Calu3 (cell line): ENCODE measurements at regions not wholly inside any gene's neighbourhood (a gene's known extent, or its start where the extent isn't known, plus 50 kb on each side); places are given as distances from the start of the nearest gene placed in this dataset.
"Not testable (repeated sequence)": the region's sequence is repeated elsewhere in the genome, so short reads cannot be mapped to it uniquely, and the experiment has no call there.

ENCODE experiments used
- BruUV-seq: library from RNA; stranded (reverse); fragments of 400-500 nt; replicated peaks from 2 replicates; lab custom pipeline; 2021; lab: Mats Ljungman, UMichigan
- CTCF ChIA-PET: fragments of 300-600 bp; sonication (Branson Sonifier 250); formaldehyde crosslinking; loops from one replicate; lab custom pipeline; 2022; ENCODE audit warnings: antibody characterized with exemption; lab: Charles Lee
- DNase-seq: peaks from one replicate; pipeline ENCODE4 v3.0.0; 2022
- H3K27ac Mint-ChIP-seq: one replicate; pipeline ENCODE4 v1.8.0; 2022; ENCODE audit warnings: mixed read lengths; ENCODE audit not compliant: unreplicated experiment
- H3K27me3 Mint-ChIP-seq: one replicate; pipeline ENCODE4 v1.8.0; 2022; ENCODE audit warnings: mixed read lengths; ENCODE audit not compliant: unreplicated experiment
- H3K36me3 Mint-ChIP-seq: one replicate; pipeline ENCODE4 v1.8.0; 2022; ENCODE audit warnings: mild to moderate bottlenecking, moderate library complexity, mixed read lengths; ENCODE audit not compliant: insufficient read depth, unreplicated experiment
- H3K4me1 Mint-ChIP-seq: one replicate; pipeline ENCODE4 v1.8.0; 2022; ENCODE audit warnings: mild to moderate bottlenecking, low read depth, mixed read lengths; ENCODE audit not compliant: unreplicated experiment
- H3K4me3 Mint-ChIP-seq: one replicate; pipeline ENCODE4 v1.8.0; 2022; ENCODE audit warnings: mild to moderate bottlenecking, low read depth, moderate library complexity, mixed read lengths; ENCODE audit not compliant: unreplicated experiment
- H3K9me3 Mint-ChIP-seq: one replicate; pipeline ENCODE4 v1.8.0; 2022; ENCODE audit warnings: low read depth, mixed read lengths; ENCODE audit not compliant: unreplicated experiment
- intact Hi-C: fragments of 100-400 bp; cut with micrococcal nuclease; formaldehyde crosslinking; loops from one replicate; pipeline ENCODE4 v1.10.0; 2022; ENCODE audit not compliant: unreplicated experiment
- TF ChIP-seq, protein P1 (sequence below): fragments of 200-600 bp; IDR thresholded peaks from one replicate; pipeline ENCODE4 v1.8.0; 2022; ENCODE audit warnings: antibody characterized with exemption; ENCODE audit not compliant: unreplicated experiment

DNA sequence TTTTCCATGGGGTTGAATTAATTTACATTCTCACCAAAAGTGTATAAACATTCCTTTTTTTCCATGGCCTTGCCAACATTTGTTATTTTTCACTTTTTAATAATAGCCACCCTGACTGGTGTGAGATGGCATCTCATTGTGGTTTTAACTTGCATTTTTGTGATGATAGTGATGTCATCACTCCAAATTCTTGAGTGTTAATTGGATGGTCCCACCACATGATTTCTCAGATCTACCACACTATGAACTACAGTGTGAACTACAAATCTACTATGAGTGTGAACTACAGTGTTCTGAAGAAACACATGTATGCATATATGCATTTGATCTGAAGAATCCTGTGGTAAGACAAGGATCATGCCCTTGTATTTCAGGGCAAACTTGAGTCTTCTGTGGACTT is 340.1 kb downstream of the ABCC12 start:
- CTCF ChIA-PET, result no interaction called here
- H3K36me3 Mint-ChIP-seq, result no peaks in the 10 kb centered on the region
- DNase-seq, result no peak
- H3K9me3 Mint-ChIP-seq, result peaks cover 7% of the 10 kb centered on the region
- no peaks in the 10 kb centered on the region for H3K4me1 Mint-ChIP-seq
- TF ChIP-seq, protein P1, sequence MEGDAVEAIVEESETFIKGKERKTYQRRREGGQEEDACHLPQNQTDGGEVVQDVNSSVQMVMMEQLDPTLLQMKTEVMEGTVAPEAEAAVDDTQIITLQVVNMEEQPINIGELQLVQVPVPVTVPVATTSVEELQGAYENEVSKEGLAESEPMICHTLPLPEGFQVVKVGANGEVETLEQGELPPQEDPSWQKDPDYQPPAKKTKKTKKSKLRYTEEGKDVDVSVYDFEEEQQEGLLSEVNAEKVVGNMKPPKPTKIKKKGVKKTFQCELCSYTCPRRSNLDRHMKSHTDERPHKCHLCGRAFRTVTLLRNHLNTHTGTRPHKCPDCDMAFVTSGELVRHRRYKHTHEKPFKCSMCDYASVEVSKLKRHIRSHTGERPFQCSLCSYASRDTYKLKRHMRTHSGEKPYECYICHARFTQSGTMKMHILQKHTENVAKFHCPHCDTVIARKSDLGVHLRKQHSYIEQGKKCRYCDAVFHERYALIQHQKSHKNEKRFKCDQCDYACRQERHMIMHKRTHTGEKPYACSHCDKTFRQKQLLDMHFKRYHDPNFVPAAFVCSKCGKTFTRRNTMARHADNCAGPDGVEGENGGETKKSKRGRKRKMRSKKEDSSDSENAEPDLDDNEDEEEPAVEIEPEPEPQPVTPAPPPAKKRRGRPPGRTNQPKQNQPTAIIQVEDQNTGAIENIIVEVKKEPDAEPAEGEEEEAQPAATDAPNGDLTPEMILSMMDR, result no peak
- H3K27ac Mint-ChIP-seq, result no peak overlapping the region
- no peaks in the 10 kb centered on the region for H3K27me3 Mint-ChIP-seq
- BruUV-seq, result no TSS peak
- intact Hi-C loops, result no loop called here
- no peak overlapping the region for H3K4me3 Mint-ChIP-seq

DNA sequence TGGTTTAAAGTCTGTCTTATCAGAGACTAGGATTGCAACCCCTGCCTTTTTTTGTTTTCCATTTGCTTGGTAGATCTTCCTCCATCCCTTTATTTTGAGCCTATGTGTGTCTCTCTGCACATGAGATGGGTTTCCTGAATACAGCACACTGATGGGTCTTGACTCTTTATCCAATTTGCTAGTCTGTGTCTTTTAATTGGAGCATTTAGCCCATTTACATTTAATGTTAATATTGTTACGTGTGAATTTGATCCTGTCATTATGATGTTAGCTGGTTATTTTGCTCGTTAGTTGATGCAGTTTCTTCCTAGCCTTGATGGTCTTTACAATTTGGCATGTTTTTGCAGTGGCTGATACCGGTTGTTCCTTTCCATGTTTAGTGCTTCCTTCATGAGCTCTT is 344.0 kb downstream of the ABCC12 start:
- H3K27ac Mint-ChIP-seq, CTCF ChIA-PET, intact Hi-C loops, H3K4me1 Mint-ChIP-seq, H3K36me3 Mint-ChIP-seq, DNase-seq, H3K9me3 Mint-ChIP-seq, BruUV-seq, H3K27me3 Mint-ChIP-seq, H3K4me3 Mint-ChIP-seq: not testable (repeated sequence)

DNA sequence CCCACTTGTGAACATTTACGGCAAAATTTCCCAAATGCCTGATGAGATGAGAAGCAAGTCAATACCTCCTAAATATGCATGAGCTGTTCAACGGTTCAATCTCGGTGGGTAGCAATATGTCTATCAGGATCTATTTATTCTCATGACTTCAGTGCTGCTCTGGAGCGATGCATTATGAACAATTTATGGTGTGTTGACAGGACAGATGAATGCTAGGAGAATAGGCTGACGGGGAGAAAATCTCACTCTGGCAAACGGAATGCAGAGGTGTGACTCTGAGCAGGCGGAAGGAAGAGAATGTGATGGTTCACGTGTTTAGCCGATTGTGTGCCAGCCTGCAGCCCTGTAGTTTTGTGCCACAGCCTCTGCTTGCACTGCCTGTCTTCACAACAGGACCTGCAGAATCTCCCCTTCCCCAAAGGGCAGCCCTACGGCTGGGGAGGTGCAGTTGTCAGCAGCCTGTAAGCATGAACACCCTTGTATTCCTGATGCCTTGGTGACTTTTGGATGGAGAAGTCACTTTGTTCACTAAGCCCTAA is 345.2 kb downstream of the PHKB start:
- no TSS peak for BruUV-seq
- CTCF ChIA-PET, result no interaction called here
- TF ChIP-seq, protein P1, result no peak
- Mint-ChIP-seq H3K36me3 (no peaks in the 10 kb centered on the region), H3K9me3 (no peaks in the 10 kb centered on the region), H3K4me1 (no peaks in the 10 kb centered on the region), H3K4me3 (no peak overlapping the region), H3K27me3 (peaks cover 11% of the 10 kb centered on the region), H3K27ac (no peak overlapping the region)
- intact Hi-C loops, result no loop called here
- DNase-seq, result no peak

DNA sequence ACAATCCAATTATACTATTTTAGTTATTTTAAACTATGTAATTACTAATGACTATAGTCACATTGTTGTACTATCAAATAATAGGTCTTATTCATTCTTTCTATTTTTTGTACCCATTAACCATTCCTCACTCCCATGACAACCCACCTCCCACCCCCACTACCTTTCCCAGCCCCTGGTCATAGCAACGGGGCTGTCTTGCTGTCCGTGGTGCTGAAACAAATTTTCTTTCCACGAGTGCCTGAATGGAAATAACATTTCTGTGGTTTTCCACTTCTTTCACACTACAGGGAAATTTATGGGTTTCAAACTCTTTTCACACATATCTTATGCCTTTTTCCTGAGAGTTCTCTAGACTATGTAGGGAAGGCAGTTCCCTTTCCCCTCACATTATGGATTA is 326.6 kb downstream of the PHKB start:
- H3K36me3 Mint-ChIP-seq, result no peaks in the 10 kb centered on the region
- no TSS peak for BruUV-seq
- no peaks in the 10 kb centered on the region for H3K4me1 Mint-ChIP-seq
- CTCF ChIA-PET, result no interaction called here
- no peak overlapping the region for H3K27ac Mint-ChIP-seq
- H3K9me3 Mint-ChIP-seq, result peaks cover 11% of the 10 kb centered on the region
- H3K4me3 Mint-ChIP-seq, result no peak overlapping the region
- peaks cover 44% of the 10 kb centered on the region for H3K27me3 Mint-ChIP-seq
- TF ChIP-seq, protein P1, result no peak
- intact Hi-C loops, result no loop called here
- no peak for DNase-seq

DNA sequence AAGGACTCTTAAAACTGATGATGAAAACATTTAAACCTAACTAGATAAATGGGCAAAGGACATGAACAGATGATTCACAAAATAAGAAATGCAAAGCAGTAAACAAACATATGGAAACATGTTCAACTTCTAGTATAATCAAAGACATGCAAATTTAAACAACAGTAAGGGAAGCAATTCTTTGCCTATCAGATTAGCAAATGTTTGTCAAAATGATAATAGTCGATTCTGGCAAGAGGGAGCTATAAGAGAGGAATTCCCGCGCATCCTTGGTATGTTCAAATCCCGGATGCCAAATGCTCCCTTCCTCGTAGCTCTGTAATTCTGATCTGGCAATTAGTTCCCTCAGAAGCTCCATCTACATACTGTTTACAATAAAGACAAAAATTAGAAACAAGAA is 320.5 kb downstream of the PHKB start:
- TF ChIP-seq, protein P1, result no peak
- H3K4me3 Mint-ChIP-seq, result no peak overlapping the region
- DNase-seq, result no peak
- H3K27ac Mint-ChIP-seq, result no peak overlapping the region
- no peaks in the 10 kb centered on the region for H3K9me3 Mint-ChIP-seq
- H3K36me3 Mint-ChIP-seq, result no peaks in the 10 kb centered on the region
- H3K27me3 Mint-ChIP-seq, result peaks cover 53% of the 10 kb centered on the region
- H3K4me1 Mint-ChIP-seq, result peaks cover 10% of the 10 kb centered on the region
- BruUV-seq, result no TSS peak
- CTCF ChIA-PET, result interaction anchor here (0.7 kb wide), 1 partner anchor 1014 kb away, joined by 3 read pairs; no protein-coding TSS in a partner anchor
- intact Hi-C loops, result no loop called here
